NCI-H2029 (cell line): ENCODE measurements at regions not wholly inside any gene's neighbourhood (a gene's known extent, or its start where the extent isn't known, plus 50 kb on each side); places are given as distances from the start of the nearest gene placed in this dataset.
A peak's percentile ranks its signal among the peaks of the same experiment; 100 is the strongest.
"Not testable (repeated sequence)": the region's sequence is repeated elsewhere in the genome, so short reads cannot be mapped to it uniquely, and the experiment has no call there.

Experiments used
- DNase-seq: peaks from one replicate; lab custom pipeline; 2025; lab: John Stamatoyannopoulos, UW

DNA sequence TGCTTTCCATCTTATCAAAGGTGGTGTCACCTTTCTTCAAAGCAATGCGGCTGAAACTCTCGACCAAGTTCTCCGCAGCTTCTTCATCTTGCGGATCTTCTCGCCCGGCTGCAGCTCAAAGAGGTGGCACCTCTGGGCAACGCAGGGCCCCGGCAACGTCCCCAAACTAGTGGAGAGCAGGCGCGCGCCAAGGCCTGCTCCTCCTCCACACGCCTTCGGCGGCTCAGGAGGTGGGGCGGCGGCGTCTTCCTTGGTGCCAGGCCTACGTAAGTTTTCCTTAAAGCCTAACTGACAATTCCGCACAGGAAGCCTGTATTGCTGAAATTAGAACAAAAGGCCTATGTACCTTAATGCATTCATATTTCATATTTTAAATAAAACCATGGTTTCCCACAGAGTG lies 112.0 kb downstream of the TMX1 start:
- no peak for DNase-seq

GRCh38 chr14:51353901-51354300 lies 113.9 kb downstream of the TMX1 start:
- no peak for DNase-seq

- no peak for DNase-seq
Observed at GRCh38 chr14:51354846-51355245, 114.8 kb downstream of the TMX1 start.

DNA sequence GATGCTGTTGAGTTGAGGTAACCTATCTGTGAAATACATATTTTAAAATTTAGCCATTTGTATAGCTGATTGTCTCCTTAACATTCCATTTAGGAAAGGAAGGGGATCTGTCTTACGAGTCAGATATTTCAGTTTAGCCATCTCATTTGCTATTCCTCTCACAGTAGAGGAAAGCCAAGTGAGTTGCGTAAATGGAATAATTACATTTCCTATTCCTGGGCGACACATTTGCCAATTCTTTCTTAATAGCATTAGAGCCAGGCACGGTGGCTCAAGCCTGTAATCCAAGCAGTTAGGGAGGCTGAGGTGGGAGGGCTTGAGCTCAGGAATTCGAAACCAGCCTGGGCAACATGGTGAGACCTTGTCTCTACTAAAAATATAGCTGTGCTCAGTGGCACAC lies 116.3 kb downstream of the TMX1 start:
- no peak for DNase-seq

- DNase-seq = no peak
Observed at GRCh38 chr14:51357250-51357649, 117.2 kb downstream of the TMX1 start.

- DNase-seq = no peak
Observed at GRCh38 chr14:51360592-51360991, 120.5 kb downstream of the TMX1 start.

DNA sequence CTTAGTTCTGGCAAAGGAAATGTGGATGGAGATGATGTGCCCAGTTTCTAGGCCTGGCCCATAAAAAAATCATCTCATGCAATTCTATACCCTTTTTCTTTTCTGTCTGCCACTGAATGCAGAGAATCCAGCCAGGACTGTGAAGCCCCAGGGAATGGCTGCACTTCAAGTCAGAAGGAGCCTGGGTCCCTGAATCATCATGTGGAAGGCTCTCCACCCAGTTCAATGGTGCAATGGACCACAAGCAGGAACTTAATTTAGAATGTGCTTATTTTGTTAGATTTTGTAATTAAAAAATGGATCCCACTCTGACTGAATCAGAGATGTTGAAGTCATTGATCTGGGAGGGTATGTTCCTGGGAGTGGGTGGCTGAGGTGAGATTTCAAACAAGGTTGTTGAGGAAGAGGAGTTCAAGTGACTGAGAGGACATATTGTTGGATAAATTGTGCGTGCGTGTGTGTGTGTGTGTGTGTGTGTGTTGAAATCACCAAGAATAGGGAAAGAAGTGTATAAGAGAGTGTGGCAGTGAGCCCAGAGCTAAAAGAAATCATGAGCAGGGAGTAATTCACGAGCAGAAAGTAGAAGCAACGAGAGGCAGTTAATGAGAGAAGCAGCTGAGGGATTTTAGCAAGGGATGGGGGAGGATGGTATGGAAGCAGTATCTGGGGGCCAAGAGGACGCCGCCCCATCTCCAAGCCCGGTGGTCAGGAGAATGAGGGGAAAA lies 125.4 kb downstream of the TMX1 start:
- no peak for DNase-seq

DNA sequence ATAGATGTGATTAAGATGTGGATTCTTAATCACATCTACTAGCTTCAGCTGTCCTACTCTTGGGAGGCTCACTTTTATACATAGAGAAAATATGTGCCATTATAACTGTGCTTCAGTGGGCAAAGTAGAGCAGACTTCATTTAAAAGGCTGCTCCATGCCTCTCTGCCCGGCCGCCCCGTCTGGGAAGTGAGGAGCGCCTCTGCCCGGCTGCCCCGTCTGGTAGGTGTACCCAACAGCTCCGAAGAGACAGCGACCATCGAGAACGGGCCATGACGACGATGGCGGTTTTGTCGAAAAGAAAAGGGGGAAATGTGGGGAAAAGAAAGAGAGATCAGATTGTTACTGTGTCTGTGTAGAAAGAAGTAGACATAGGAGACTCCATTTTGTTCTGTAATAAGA lies 126.4 kb downstream of the TMX1 start:
- not testable (repeated sequence) for DNase-seq

DNA sequence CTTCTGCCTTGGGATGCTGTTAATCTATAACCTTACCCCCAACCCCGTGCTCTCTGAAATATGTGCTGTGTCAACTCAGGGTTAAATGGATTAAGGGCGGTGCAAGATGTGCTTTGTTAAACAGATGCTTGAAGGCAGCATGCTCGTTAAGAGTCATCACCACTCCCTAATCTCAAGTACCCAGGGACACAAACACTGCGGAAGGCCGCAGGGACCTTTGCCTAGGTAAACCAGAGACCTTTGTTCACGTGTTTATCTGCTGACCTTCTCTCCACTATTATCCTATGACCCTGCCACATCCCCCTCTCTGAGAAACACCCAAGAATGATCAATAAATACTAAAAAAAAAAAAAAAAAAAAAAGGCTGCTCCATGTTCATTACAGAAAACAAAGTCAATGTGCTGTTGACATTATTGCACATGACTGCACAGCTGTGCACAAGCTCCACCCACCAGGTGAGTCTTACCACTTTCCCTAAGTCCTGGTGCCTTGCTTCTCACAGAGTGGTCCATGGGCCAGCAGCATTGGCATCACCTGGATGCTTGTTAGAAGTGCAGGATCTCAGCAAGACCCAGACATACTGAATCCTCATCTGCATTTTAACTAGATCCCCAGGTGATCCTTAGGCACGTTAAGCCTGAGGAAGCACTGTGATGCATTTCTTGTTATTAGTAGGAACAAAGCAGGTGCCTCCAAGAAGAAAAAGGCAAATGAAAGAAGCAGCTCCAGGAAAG lies 127.0 kb downstream of the TMX1 start:
- DNase-seq = peak; percentile 40

DNA sequence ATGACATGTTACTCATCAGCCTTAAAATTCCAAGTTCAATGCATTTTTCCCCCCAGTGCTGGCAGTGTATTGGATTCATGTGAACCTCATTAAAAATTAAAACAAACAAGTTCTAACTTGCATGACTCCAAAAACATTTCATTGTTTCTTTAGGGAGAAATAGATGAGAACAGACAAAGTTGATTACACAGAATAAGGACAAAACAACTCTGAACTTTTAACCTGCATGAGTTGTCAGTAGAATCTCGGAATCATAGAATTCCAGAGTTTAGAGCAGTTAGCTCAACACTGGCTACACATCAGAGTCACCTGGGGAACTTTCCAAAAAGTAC lies 127.5 kb downstream of the TMX1 start:
- DNase-seq = no peak

DNA sequence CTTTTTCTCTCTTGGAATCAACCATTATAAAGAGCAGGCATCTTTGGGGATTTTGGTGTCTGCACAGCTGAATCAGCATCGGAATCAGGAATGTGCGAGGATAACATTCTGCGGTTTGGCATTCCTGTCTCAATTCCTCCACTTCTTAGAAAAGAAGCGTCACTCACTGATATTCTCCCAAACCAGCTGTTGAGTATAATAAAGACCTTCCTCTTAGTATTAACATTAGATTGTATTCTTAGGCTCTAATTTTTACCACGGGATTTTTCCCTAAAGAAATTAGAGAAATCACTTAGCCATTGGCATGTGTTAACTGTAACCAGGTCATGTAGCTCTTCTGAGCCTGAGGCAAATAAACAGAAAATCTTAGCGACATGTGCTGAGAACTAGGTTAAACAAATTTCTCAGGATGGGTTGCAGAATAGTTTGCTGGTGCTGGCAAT lies 128.7 kb downstream of the TMX1 start:
- DNase-seq = no peak

- no peak for DNase-seq
Observed at GRCh38 chr14:51369814-51370213, 129.8 kb downstream of the TMX1 start.

GRCh38 chr14:51370758-51371386 lies 130.8 kb downstream of the TMX1 start:
- DNase-seq = no peak

GRCh38 chr14:51377186-51377585 lies 137.1 kb downstream of the TMX1 start:
- DNase-seq = not testable (repeated sequence)

DNA sequence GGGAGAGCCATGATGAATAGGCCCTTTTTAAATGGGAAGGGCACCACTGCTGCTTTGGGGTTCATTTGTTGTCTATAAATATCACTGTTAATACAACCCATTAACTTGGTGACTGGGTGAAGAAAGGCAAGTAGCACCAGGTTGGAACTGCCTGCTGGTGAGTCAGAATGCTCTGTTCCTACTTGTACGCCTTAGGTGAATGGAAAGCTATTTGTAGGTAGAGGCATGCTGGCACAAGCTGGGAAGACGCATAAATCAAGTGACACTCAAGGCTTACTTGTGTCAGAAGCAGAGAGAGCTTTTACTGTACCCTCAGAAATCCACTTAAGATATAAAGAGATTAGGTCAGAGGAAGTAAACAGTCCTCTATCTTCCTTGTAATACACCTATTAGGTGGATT lies 142.5 kb downstream of the TMX1 start:
- no peak for DNase-seq

DNA sequence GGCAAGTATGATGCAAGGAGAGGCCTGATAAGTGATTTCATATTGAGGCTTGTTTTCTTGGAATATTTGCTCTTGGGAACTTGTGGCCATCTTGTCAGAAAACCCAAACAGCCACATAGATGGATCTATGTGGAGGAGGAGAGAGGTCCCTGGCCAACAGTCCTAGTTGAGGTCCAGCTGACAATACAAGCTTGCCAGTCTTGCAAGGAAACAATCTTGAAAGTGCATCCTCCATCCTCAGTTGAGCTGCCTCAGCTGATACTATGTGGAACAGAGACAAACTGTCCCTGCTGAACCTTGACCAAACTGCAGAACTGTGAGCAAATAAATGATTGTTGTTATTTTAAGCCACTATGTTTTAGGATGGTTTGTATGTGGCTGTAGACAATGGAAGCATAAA lies 146.4 kb downstream of the TMX1 start:
- DNase-seq = no peak

- no peak for DNase-seq
Observed at GRCh38 chr14:51386983-51387735, 147.1 kb downstream of the TMX1 start.

DNA sequence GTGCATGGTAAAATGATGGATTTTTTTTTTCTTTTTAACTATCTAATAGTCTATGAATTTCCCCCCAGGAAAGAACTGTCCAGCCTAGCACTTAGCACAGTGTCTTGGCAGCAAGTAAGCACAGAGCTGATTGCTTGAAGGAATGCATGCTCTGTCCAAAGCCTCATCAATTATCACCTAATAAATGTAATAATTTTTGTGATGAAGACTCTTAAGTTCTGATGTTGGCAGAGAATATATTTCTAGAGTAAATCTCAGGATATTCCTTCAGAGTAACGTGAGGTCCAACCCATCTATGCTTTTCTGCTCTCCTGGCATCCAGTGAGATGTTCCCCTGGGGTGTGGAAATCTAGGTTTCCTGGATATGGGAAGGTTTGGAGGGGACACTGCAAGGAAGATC lies 152.4 kb downstream of the TMX1 start:
- no peak for DNase-seq

DNA sequence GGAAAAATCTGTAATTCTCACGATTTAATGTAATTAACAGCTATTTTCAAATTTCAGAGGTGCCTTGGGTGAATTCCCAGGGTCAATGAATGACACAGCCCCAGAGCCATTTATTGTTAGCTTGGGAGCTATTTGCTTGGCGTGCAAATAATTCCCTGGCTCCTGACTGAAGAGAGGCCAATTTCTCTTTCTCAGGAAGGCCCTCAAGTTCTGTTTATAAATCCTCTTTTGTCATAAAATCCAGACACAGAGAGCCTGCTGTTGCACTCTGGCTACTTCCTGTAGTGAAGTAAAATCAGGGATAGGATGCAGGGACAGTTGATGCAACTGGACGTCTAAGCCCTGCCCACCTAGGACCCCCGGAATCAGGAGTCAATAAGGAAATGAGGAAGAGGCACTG lies 154.3 kb downstream of the TMX1 start:
- DNase-seq = no peak

DNA sequence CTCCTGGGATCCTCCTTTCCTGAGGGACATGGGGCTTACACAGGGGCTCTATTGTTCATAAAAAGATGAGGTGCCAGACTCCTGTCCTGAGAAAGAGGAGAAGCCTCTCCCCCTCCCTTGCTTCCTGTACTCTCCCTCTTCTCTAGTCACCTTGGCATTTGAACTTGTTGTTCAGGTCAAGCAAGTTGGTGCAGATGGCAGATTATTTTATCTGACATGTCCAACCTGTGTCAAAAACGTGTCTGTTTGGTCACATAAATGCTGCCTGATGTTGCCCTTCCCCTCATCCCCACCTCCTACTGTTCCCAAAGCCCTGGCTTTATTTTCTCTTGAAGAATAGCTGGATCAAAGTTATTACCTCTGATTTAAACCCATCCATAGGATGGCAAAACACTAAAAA lies 154.8 kb downstream of the TMX1 start:
- no peak for DNase-seq

DNA sequence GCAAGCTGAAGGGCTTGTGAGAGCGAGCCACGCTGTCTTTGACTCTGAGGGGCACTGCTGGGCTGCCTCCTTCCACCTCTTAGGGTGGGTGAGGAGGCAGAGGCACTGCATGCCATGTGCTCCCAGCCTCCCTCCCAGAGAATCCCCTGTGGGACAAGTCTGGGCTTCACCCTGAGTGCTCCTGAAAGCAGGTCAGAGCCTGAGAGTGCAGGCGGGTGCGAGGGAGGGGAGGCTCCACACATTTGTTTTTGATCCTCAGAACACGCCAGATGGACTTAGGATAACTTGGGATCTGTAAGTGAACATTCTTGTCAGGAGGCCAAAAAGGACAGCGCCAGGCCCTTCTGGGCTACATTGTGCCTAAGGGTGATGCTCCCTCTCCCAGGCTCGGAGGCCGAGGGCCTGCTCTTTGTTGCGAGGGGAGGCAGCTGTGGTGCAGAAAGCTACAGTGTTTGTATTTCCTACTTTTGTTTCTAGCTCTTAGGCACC lies 155.4 kb downstream of the TMX1 start:
- DNase-seq = no peak

DNA sequence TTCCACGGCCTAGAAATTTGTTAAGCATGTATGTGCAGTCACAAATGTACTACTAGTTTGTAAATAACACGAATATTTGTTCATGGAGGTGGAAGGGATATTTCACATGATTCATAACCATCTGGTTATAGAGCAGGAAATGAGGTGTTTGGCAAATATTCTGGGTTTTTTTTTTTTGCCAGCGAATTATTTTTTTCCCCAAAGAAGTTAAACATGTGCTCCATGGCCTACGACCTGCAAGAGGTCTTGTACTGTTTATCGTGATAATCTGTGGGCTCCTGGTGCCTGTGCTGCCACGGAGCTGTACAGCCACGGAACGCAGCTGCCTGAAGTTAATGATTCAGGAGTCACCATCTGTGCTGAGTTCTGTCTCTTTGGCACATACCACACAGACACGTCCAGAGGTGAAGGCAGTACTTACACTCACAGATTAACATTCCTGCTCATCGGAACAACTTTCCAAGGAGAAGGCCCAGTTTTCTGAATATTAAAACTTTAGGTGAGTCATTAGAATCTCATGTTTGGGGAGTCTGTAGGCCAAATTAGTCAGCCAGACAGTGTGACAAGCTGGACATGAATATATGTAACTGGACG lies 156.3 kb downstream of the TMX1 start:
- no peak for DNase-seq
